OCI-LY1 (cell line): ENCODE measurements at regions not wholly inside any gene's neighbourhood (a gene's known extent, or its start where the extent isn't known, plus 50 kb on each side); places are given as distances from the start of the nearest gene placed in this dataset.

Experiments used
- EZH2 ChIP-seq: fragments of 200-600 bp; sonication (generic), shearing (Covaris generic); IDR thresholded peaks from 2 replicates; pipeline ENCODE4 v1.8.0; 2017; ENCODE audit warnings: borderline replicate concordance, mixed run types, mild to moderate bottlenecking, antibody characterized with exemption, low read length, moderate library complexity, mixed read lengths
- TF ChIP-seq, protein P1 (sequence below): fragments of 200-600 bp; sonication (generic), shearing (Covaris generic); IDR thresholded peaks from 2 replicates; pipeline ENCODE4 v1.5.1; 2017; ENCODE audit warnings: mild to moderate bottlenecking, antibody characterized with exemption, low read length, moderate library complexity, mixed read lengths

DNA sequence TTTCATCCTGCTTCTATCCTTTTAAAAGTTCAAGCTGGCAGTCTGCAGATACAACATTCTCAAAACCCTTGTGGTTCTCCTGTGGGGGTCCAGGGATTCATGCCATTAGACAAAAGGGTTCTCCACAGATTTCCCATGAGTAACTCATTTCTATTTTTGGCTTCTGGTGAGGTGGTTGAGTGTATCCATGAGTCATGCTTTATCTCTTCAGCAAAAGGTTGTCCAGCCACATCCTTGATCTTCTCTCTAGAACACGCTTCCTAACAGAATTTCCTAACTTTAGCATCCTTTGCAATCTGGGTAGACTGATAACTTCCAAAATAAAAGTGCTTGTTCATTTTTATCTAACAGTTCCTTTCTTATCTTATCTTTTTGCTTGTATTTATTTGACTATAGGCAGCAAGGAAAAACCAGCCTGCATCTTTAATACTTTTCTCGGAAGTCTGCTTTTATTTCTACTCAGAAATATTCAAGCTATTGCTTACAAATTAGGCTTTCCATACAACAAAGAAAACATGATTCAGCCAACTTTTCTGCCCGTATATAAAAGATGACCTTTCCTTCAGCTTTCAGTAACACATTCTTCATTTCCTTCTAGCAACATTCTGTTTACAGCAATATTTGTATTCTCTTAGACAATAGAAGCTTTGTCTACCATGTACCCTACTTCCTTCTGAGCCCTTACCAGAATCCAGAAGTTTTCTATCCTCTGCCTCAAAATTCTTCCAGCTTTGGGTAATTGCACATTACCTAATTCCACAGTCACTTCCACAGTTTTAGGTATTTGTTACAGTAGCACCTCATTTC is 79.3 kb upstream of the IL6 start:
- TF ChIP-seq, protein P1, sequence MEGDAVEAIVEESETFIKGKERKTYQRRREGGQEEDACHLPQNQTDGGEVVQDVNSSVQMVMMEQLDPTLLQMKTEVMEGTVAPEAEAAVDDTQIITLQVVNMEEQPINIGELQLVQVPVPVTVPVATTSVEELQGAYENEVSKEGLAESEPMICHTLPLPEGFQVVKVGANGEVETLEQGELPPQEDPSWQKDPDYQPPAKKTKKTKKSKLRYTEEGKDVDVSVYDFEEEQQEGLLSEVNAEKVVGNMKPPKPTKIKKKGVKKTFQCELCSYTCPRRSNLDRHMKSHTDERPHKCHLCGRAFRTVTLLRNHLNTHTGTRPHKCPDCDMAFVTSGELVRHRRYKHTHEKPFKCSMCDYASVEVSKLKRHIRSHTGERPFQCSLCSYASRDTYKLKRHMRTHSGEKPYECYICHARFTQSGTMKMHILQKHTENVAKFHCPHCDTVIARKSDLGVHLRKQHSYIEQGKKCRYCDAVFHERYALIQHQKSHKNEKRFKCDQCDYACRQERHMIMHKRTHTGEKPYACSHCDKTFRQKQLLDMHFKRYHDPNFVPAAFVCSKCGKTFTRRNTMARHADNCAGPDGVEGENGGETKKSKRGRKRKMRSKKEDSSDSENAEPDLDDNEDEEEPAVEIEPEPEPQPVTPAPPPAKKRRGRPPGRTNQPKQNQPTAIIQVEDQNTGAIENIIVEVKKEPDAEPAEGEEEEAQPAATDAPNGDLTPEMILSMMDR = no peak
- no peak for TF ChIP-seq EZH2
